NB4 (cell line): ENCODE measurements at regions not wholly inside any gene's neighbourhood (a gene's known extent, or its start where the extent isn't known, plus 50 kb on each side); places are given as distances from the start of the nearest gene placed in this dataset.

ENCODE experiments used
- CTCF ChIP-seq: IDR thresholded peaks from one replicate; pipeline ENCODE4 v1.5.1; 2012; ENCODE audit warnings: low read depth, low read length
- MYC ChIP-seq: IDR thresholded peaks from 2 replicates; pipeline ENCODE4 v1.6.1; 2011; ENCODE audit warnings: low read depth, low read length
- POLR2A ChIP-seq: IDR thresholded peaks from 2 replicates; pipeline ENCODE4 v1.6.1; 2011; ENCODE audit warnings: mild to moderate bottlenecking; ENCODE audit not compliant: insufficient read length; ENCODE audit errors: extremely low read depth

- no peak for TF ChIP-seq CTCF
- TF ChIP-seq POLR2A: no peak
- no peak for TF ChIP-seq MYC
Observed at GRCh38 chr13:89468081-89468480, 1796.9 kb downstream of the SLITRK5 start.
